ENCODE measurements at regions not wholly inside any gene's neighbourhood (a gene's known extent, or its start where the extent isn't known, plus 50 kb on each side); places are given as distances from the start of the nearest gene placed in this dataset.

GRCh38 chr2:216770717-216771116 lies 75.4 kb upstream of the IGFBP5 start:
- intact Hi-C loops (cut with DNase I; ENCODE audit: low total_unique reads) = no loop called here

GRCh38 chr2:216770050-216770449 lies 74.7 kb upstream of the IGFBP5 start:
- H3K36me3 ChIP-seq = no peaks in the 10 kb centered on the region
- H3K27ac ChIP-seq = no peak overlapping the region
- no peaks in the 10 kb centered on the region for H3K27me3 ChIP-seq
- H3K4me3 ChIP-seq = no peak overlapping the region
- no peaks in the 10 kb centered on the region for H3K9me3 ChIP-seq
- TF ChIP-seq POLR2A (IDR thresholded peaks at IDR 0.05) (no peak), CTCF (IDR thresholded peaks at IDR 0.05) (no peak), POLR2AphosphoS5 (IDR thresholded peaks at IDR 0.05) (no peak)
- intact Hi-C loops (cut with DNase I; ENCODE audit: low total_unique reads) = no loop called here
- no peaks in the 10 kb centered on the region for H3K4me1 ChIP-seq
- no peak for DNase-seq (ENCODE audit: low spot score in 2 of 2)

More at GRCh38 chr2:216770717-216771116, 75.4 kb upstream of the IGFBP5 start:
- no peak for DNase-seq (ENCODE audit: low spot score in 2 of 2)
- no peaks in the 10 kb centered on the region for H3K27me3 ChIP-seq
- H3K36me3 ChIP-seq = no peaks in the 10 kb centered on the region
- H3K4me1 ChIP-seq = no peaks in the 10 kb centered on the region
- no peak overlapping the region for H3K27ac ChIP-seq
- TF ChIP-seq POLR2AphosphoS5 (IDR thresholded peaks at IDR 0.05) (no peak), CTCF (IDR thresholded peaks at IDR 0.05) (no peak), POLR2A (IDR thresholded peaks at IDR 0.05) (no peak)
- H3K9me3 ChIP-seq = no peaks in the 10 kb centered on the region
- H3K4me3 ChIP-seq = no peak overlapping the region

DNA sequence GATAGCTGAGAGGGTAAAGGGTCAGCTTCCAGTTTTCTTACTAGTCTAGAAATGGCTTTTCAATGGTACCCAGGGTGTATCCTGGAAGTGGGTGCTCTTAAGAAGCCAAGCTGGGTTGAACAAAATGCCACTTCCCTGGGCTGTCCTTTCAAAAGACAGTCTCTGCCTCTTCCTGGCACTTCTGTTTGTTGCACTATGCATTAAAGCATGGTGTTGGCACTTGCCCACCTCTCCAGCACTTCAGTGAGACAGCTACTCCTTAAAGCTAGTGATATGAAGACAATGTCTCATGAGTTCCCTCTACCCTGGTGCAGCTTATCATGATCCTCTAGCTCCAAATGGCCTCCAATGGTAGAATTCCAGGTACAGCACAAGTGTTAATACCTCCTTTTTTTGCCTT lies 74.3 kb upstream of the IGFBP5 start:
- intact Hi-C loops (cut with DNase I; ENCODE audit: low total_unique reads) = no loop called here
- Histone ChIP-seq H3K36me3 (no peaks in the 10 kb centered on the region), H3K27me3 (no peaks in the 10 kb centered on the region), H3K9me3 (no peaks in the 10 kb centered on the region), H3K4me3 (no peak overlapping the region), H3K27ac (no peak overlapping the region), H3K4me1 (no peaks in the 10 kb centered on the region)
- DNase-seq (ENCODE audit: low spot score in 2 of 2) = no peak
- TF ChIP-seq POLR2AphosphoS5 (IDR thresholded peaks at IDR 0.05) (no peak), POLR2A (IDR thresholded peaks at IDR 0.05) (no peak), CTCF (IDR thresholded peaks at IDR 0.05) (no peak)

DNA sequence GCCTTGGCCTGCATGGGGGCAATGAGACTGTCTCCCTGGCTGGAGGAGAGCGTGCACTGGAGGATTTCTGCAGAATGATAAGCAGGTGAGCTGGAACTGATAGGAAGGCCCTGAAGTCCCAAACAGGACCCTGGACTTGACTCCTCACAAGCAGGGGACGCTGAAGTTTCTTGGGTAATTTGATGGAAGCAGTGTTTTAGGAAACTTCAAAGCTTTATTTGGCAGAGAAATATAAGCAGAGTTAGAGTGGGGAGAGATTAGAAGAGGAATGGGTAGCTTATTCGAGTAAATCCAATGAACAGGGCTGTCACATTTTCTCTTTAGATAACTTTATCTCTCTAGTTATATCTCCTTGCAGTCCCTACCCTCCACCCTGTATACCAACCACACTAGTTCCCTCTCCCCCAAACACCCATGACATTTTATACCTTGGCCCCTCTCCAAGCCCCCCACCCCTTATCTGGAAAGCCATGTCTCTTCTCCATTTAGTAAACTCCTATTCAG lies 73.6 kb upstream of the IGFBP5 start:
- H3K27me3 ChIP-seq = no peaks in the 10 kb centered on the region
- no peak overlapping the region for H3K27ac ChIP-seq
- no peak overlapping the region for H3K4me3 ChIP-seq
- no peak for DNase-seq (ENCODE audit: low spot score in 2 of 2)
- no peaks in the 10 kb centered on the region for H3K36me3 ChIP-seq
- intact Hi-C loops (cut with DNase I; ENCODE audit: low total_unique reads) = no loop called here
- TF ChIP-seq POLR2AphosphoS5 (IDR thresholded peaks at IDR 0.05) = no peak
- H3K9me3 ChIP-seq = no peaks in the 10 kb centered on the region
- no peaks in the 10 kb centered on the region for H3K4me1 ChIP-seq

DNA sequence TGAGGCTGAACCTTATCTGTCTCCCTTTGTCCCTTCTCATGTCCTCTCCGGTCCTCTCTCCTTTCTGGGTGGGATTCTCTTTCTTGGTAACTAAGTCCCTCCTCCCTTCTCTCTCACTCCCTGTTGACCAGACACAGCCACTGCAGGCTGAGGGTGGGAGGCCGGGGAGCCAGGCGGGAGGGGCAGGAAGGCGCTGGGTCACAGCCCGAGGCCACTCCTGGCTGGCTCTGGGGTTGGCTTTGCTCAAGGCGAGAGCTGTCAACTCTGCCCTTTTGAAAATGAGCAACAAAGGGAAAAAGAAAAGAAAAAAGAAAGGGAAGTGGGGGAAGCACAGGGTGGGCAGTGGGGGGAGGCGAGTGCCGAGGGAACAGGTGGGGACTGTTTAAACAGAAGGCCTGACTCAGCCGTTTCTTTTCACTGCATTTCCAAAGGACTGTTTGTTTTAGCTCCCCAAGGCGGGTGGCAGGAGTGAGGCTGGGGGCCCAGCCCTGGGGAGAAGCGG lies 70.5 kb upstream of the IGFBP5 start:
- H3K27me3 ChIP-seq = no peaks in the 10 kb centered on the region
- H3K27ac ChIP-seq = no peak overlapping the region
- H3K4me1 ChIP-seq = no peaks in the 10 kb centered on the region
- no peaks in the 10 kb centered on the region for H3K36me3 ChIP-seq
- no peak for DNase-seq (ENCODE audit: low spot score in 2 of 2)
- intact Hi-C loops (cut with DNase I; ENCODE audit: low total_unique reads) = no loop called here
- no peak overlapping the region for H3K4me3 ChIP-seq
- H3K9me3 ChIP-seq = no peaks in the 10 kb centered on the region
- TF ChIP-seq POLR2A (IDR thresholded peaks at IDR 0.05) (no peak), CTCF (IDR thresholded peaks at IDR 0.05) (no peak), POLR2AphosphoS5 (IDR thresholded peaks at IDR 0.05) (no peak)

DNA sequence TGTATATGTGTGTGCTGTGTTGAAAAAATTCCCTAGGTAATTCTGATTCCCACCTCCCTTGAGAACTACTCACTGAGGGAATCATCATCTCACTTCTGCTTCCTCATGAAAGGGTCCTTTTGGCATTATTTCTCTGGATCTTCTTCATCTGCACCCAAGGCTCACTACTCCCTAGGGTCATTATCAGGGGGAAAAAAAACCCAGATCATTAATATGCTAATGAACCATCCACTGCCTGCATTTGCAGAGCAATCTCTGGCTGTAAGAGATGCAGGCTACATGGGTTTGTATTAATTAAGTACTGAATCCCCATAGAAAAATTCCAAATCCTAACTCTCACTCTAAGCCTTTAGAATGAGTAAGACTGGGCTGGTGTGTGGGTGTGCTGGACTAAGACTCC lies 68.0 kb upstream of the IGFBP5 start:
- H3K27ac ChIP-seq = no peak overlapping the region
- no peaks in the 10 kb centered on the region for H3K27me3 ChIP-seq
- no peak overlapping the region for H3K4me3 ChIP-seq
- TF ChIP-seq POLR2AphosphoS5 (IDR thresholded peaks at IDR 0.05) (no peak), POLR2A (IDR thresholded peaks at IDR 0.05) (no peak), CTCF (IDR thresholded peaks at IDR 0.05) (no peak)
- H3K9me3 ChIP-seq = no peaks in the 10 kb centered on the region
- H3K4me1 ChIP-seq = no peaks in the 10 kb centered on the region
- no peak for DNase-seq (ENCODE audit: low spot score in 2 of 2)
- no peaks in the 10 kb centered on the region for H3K36me3 ChIP-seq
- intact Hi-C loops (cut with DNase I; ENCODE audit: low total_unique reads) = no loop called here

Data from breast epithelium (tissue), 4 donors.